Lower leg skin (tissue), 3 donors: ENCODE measurements at regions not wholly inside any gene's neighbourhood (a gene's known extent, or its start where the extent isn't known, plus 50 kb on each side); places are given as distances from the start of the nearest gene placed in this dataset.

Source experiments
- CTCF ChIP-seq, 3 donors: fragments of 450-650 bp; IDR thresholded peaks; one replicate each; pipeline ENCODE4 v1.5.1; 2016; ENCODE audit warnings: antibody characterized with exemption in 3 of 3, mild to moderate bottlenecking in 3 of 3, moderate library complexity in 2 of 3
- POLR2A ChIP-seq, 2 donors: fragments of 450-650 bp; IDR thresholded peaks; one replicate each; pipeline ENCODE4 v1.6.1; 2016 to 2017; ENCODE audit warnings: antibody characterized with exemption in 2 of 2, mild to moderate bottlenecking in 1 of 2, moderate library complexity in 1 of 2

- TF ChIP-seq POLR2A (IDR thresholded peaks at IDR 0.05) (no peak), CTCF (IDR thresholded peaks at IDR 0.05) (no peak)
These were observed 102.8 kb upstream of the F3 start for GRCh38 chr1:94644352-94644751.
